H1 (cell line): ENCODE measurements at regions not wholly inside any gene's neighbourhood (a gene's known extent, or its start where the extent isn't known, plus 50 kb on each side); places are given as distances from the start of the nearest gene placed in this dataset.

Source experiments
- CTCF ChIA-PET: fragments of 300-600 bp; sonication (Branson Sonifier 250); formaldehyde crosslinking; loops from one replicate; lab custom pipeline; 2021; ENCODE audit not compliant: partially characterized antibody; lab: Charles Lee
- POLR2A ChIA-PET: fragments of 300-600 bp; sonication (Branson Sonifier 250); formaldehyde crosslinking; loops from one replicate; lab custom pipeline; 2021; ENCODE audit warnings: inconsistent platforms; ENCODE audit not compliant: partially characterized antibody; lab: Charles Lee
- DNase-seq, 2 experiments: peaks; one replicate each; pipeline versions ENCODE4 v3.0.0 to v3.0.0-alpha.2; 2010 to 2022; ENCODE audit warnings: low spot score in 2 of 2, low read depth in 1 of 2, mixed read lengths in 1 of 2
- FAIRE-seq: peaks from 2 replicates; lab custom pipeline; 2011; peaks lifted over from hg19 to GRCh38; lab: Jason Lieb, UNC
- H2AFZ ChIP-seq: 2 replicates; pipeline ENCODE4 v1.8.1; 2012; ENCODE audit warnings: low read length, inconsistent platforms
- H2AK5ac ChIP-seq: 2 replicates; pipeline ENCODE4 v1.6.1; 2013; ENCODE audit warnings: low read depth, low read length
- H2BK120ac ChIP-seq: replicated peaks from 2 replicates; pipeline ENCODE3; 2013; ENCODE audit warnings: low read depth, low read length, inconsistent platforms
- H2BK12ac ChIP-seq: 2 replicates; pipeline ENCODE4 v1.6.1; 2013; ENCODE audit warnings: low read depth, low read length
- H2BK15ac ChIP-seq: 2 replicates; pipeline ENCODE4 v1.6.1; 2013; ENCODE audit warnings: low read length
- H2BK20ac ChIP-seq: 2 replicates; pipeline ENCODE4 v1.6.1; 2013; ENCODE audit warnings: low read length
- H2BK5ac ChIP-seq: 2 replicates; pipeline ENCODE4 v1.6.1; 2013; ENCODE audit warnings: low read depth, low read length
- H3K14ac ChIP-seq: 2 replicates; pipeline ENCODE4 v1.6.1; 2013; ENCODE audit warnings: inconsistent platforms; ENCODE audit not compliant: insufficient read length
- H3K18ac ChIP-seq: 2 replicates; pipeline ENCODE4 v1.6.1; 2013; ENCODE audit warnings: low read length; ENCODE audit errors: extremely low read depth
- H3K23ac ChIP-seq: 2 replicates; pipeline ENCODE4 v1.6.1; 2013; ENCODE audit warnings: inconsistent platforms; ENCODE audit not compliant: insufficient read length
- H3K23me2 ChIP-seq: 2 replicates; pipeline ENCODE4 v1.6.1; 2013; ENCODE audit warnings: low read depth, low read length
- H3K27ac ChIP-seq: 2 replicates; pipeline ENCODE4 v1.6.1; 2011; ENCODE audit warnings: low read depth, low read length, inconsistent platforms
- H3K27me3 ChIP-seq, 4 experiments: replicated peaks in 1 of 4; 1 replicate in 1 of 4; 2 replicates in 3 of 4; pipeline versions ENCODE4 v1.6.1 to v1.8.1; 2011 to 2013; ENCODE audit warnings: low read length in 3 of 4, mild to moderate bottlenecking in 3 of 4, inconsistent platforms in 2 of 4, mixed read lengths in 2 of 4, moderate library complexity in 1 of 4; ENCODE audit not compliant: control insufficient read depth in 3 of 4, insufficient read depth in 3 of 4; ENCODE audit errors: extremely low read depth in 1 of 4
- H3K36me3 ChIP-seq, 4 experiments: 2 replicates each; pipeline versions ENCODE4 v1.6.1 to v1.8.1; 2011 to 2013; ENCODE audit warnings: mild to moderate bottlenecking in 4 of 4, low read length in 3 of 4, moderate library complexity in 2 of 4, control low read depth in 1 of 4, inconsistent platforms in 1 of 4; ENCODE audit not compliant: insufficient read depth in 4 of 4, control insufficient read depth in 2 of 4
- H3K4ac ChIP-seq: replicated peaks from 2 replicates; pipeline ENCODE3; 2013; ENCODE audit warnings: low read length, low read depth, mixed read lengths, inconsistent platforms; ENCODE audit not compliant: insufficient read length
- H3K4me1 ChIP-seq, 4 experiments: replicated peaks in 1 of 4; 1 replicate in 1 of 4; 2 replicates in 3 of 4; pipeline versions ENCODE4 v1.6.1 to v1.8.1; 2011 to 2013; ENCODE audit warnings: low read length in 3 of 4, inconsistent platforms in 2 of 4, mixed read lengths in 1 of 4; ENCODE audit not compliant: insufficient read depth in 4 of 4, control insufficient read depth in 3 of 4
- H3K4me2 ChIP-seq, 2 experiments: 2 replicates each; pipeline versions ENCODE4 v1.6.1 to v1.8.1; 2011 to 2013; ENCODE audit warnings: low read depth in 2 of 2, low read length in 2 of 2, control low read depth in 1 of 2, inconsistent platforms in 1 of 2, mild to moderate bottlenecking in 1 of 2; ENCODE audit not compliant: insufficient read depth in 1 of 2
- H3K4me3 ChIP-seq, 4 experiments: fragments of 200-600, 300-600 bp in 1 of 4; sonication (generic), shearing (Covaris generic), sonication (Bioruptor Twin) in 1 of 4; 2 replicates each; pipeline versions ENCODE4 v1.5.1 to v1.8.1; 2011 to 2016; ENCODE audit warnings: low read length in 4 of 4, low read depth in 3 of 4, control low read depth in 2 of 4, inconsistent platforms in 2 of 4, mild to moderate bottlenecking in 2 of 4, mixed read lengths in 1 of 4, moderate library complexity in 1 of 4; ENCODE audit not compliant: insufficient read depth in 2 of 4; ENCODE audit errors: extremely low read depth in 1 of 4
- H3K56ac ChIP-seq: replicated peaks from 2 replicates; pipeline ENCODE3; 2013; ENCODE audit warnings: low read depth, mild to moderate bottlenecking, mixed read lengths, low read length, inconsistent platforms; ENCODE audit not compliant: insufficient read length
- H3K79me1 ChIP-seq: 2 replicates; pipeline ENCODE4 v1.6.1; 2013; ENCODE audit warnings: low read depth, low read length, control low read depth
- H3K79me2 ChIP-seq, 2 experiments: 2 replicates each; pipeline versions ENCODE4 v1.6.1 to v1.8.1; 2012 to 2013; ENCODE audit warnings: low read length in 2 of 2, mild to moderate bottlenecking in 2 of 2, inconsistent platforms in 1 of 2; ENCODE audit not compliant: insufficient read depth in 2 of 2, control insufficient read depth in 1 of 2
- H3K9ac ChIP-seq, 4 experiments: replicated peaks in 1 of 4; 1 replicate in 1 of 4; 2 replicates in 3 of 4; pipeline versions ENCODE4 v1.6.1 to v1.8.1; 2011 to 2013; ENCODE audit warnings: low read depth in 3 of 4, low read length in 3 of 4, control low read depth in 2 of 4, mild to moderate bottlenecking in 2 of 4, moderate library complexity in 2 of 4, inconsistent platforms in 1 of 4; ENCODE audit errors: extremely low read depth in 1 of 4
- H3K9me3 ChIP-seq, 2 experiments: 2 replicates each; pipeline versions ENCODE4 v1.6.1 to v1.8.1; 2012 to 2013; ENCODE audit warnings: mild to moderate bottlenecking in 2 of 2, moderate library complexity in 2 of 2, control low read depth in 1 of 2, inconsistent platforms in 1 of 2, low read depth in 1 of 2, low read length in 1 of 2, mixed read lengths in 1 of 2; ENCODE audit not compliant: insufficient read depth in 2 of 2
- H4K20me1 ChIP-seq, 2 experiments: replicated peaks in 1 of 2; 2 replicates each; pipeline versions ENCODE3 to v1.8.1; 2011 to 2013; ENCODE audit warnings: inconsistent platforms in 2 of 2, low read length in 2 of 2, mild to moderate bottlenecking in 1 of 2; ENCODE audit not compliant: insufficient read depth in 2 of 2, control insufficient read depth in 1 of 2
- H4K5ac ChIP-seq: 2 replicates; pipeline ENCODE4 v1.6.1; 2013; ENCODE audit warnings: low read length, low read depth, mixed read lengths, inconsistent platforms; ENCODE audit not compliant: insufficient read length
- H4K8ac ChIP-seq: 2 replicates; pipeline ENCODE4 v1.8.0; 2013; ENCODE audit warnings: mild to moderate bottlenecking, moderate library complexity, low read length, inconsistent platforms; ENCODE audit not compliant: insufficient read depth; ENCODE audit errors: extremely low read depth
- H4K91ac ChIP-seq: replicated peaks from 2 replicates; pipeline ENCODE3; 2013; ENCODE audit warnings: low read length, mixed read lengths, inconsistent platforms; ENCODE audit not compliant: insufficient read length
- CBX8 ChIP-seq: fragments of 300-800, 300-1000 bp; sonication (generic); IDR thresholded peaks from 2 replicates; pipeline ENCODE4 v1.7.1; 2016; ENCODE audit warnings: low read depth, low read length, borderline replicate concordance
- CHD2 ChIP-seq: IDR thresholded peaks from 2 replicates; pipeline ENCODE4 v1.6.1; 2012; ENCODE audit warnings: low read length, improper control_type of control experiment
- CREB1 ChIP-seq: IDR thresholded peaks from 2 replicates; pipeline ENCODE4 v1.6.1; 2012; ENCODE audit warnings: inconsistent platforms
- GABPA ChIP-seq: IDR thresholded peaks from 2 replicates; pipeline ENCODE4 v1.6.1; 2011; ENCODE audit warnings: mild to moderate bottlenecking, low read length, moderate library complexity, borderline replicate concordance; ENCODE audit not compliant: insufficient read depth
- HDAC2 ChIP-seq, 2 experiments: fragments of 300-600 bp in 1 of 2; sonication (generic) in 1 of 2; IDR thresholded peaks; 2 replicates each; pipeline ENCODE4 v1.6.1; 2011 to 2012; ENCODE audit warnings: low read depth in 2 of 2, low read length in 2 of 2, mild to moderate bottlenecking in 2 of 2, moderate library complexity in 2 of 2, borderline replicate concordance in 1 of 2, inconsistent platforms in 1 of 2
- JUN ChIP-seq: IDR thresholded peaks from 2 replicates; pipeline ENCODE4 v1.6.1; 2011; ENCODE audit warnings: low read depth, mild to moderate bottlenecking, improper control_type of control experiment, low read length
- JUND ChIP-seq: IDR thresholded peaks from 2 replicates; pipeline ENCODE4 v1.6.1; 2011; ENCODE audit warnings: mild to moderate bottlenecking, improper control_type of control experiment, low read length
- KDM5A ChIP-seq: fragments of 200-600 bp; IDR thresholded peaks from 2 replicates; pipeline ENCODE4 v1.7.1; 2012; ENCODE audit warnings: mild to moderate bottlenecking, low read length, inconsistent platforms, mixed read lengths
- NANOG ChIP-seq: IDR thresholded peaks from 2 replicates; pipeline ENCODE4 v1.6.1; 2011; ENCODE audit warnings: low read length, low read depth, mild to moderate bottlenecking, inconsistent platforms; ENCODE audit not compliant: insufficient read depth, poor library complexity, severe bottlenecking
- POLR2A ChIP-seq, 2 experiments: IDR thresholded peaks; 1 replicate in 1 of 2; 2 replicates in 1 of 2; pipeline ENCODE4 v1.6.1; 2011; ENCODE audit warnings: low read depth in 2 of 2, low read length in 2 of 2, mild to moderate bottlenecking in 2 of 2; ENCODE audit errors: control extremely low read depth in 1 of 2
- RAD21 ChIP-seq, 2 experiments: IDR thresholded peaks in 1 of 2; conservative IDR thresholded peaks in 1 of 2; 2 replicates each; pipeline ENCODE4 v1.6.1; 2011; ENCODE audit warnings: low read depth in 2 of 2, low read length in 2 of 2, improper control_type of control experiment in 1 of 2, inconsistent platforms in 1 of 2, mild to moderate bottlenecking in 1 of 2, moderate library complexity in 1 of 2
- SIN3A ChIP-seq, 2 experiments: IDR thresholded peaks in 1 of 2; conservative IDR thresholded peaks in 1 of 2; 2 replicates each; pipeline ENCODE4 v1.6.1; 2011 to 2012; ENCODE audit warnings: low read length in 2 of 2, improper control_type of control experiment in 1 of 2, low read depth in 1 of 2, mild to moderate bottlenecking in 1 of 2
- TBP ChIP-seq: IDR thresholded peaks from 2 replicates; pipeline ENCODE4 v1.6.1; 2011; ENCODE audit warnings: low read depth, low read length, improper control_type of control experiment
- WGBS, 2 experiments: shearing (Covaris generic) in 1 of 2; methylation state at CpG; one replicate each; pipeline versions ENCODE4 v1.1.6 to v1.1.7; 2013 to 2015; ENCODE audit warnings: low lambda C conversion rate in 2 of 2, mixed read lengths in 2 of 2, inconsistent platforms in 1 of 2, low coverage in 1 of 2, missing lambda C conversion rate in 1 of 2; ENCODE audit not compliant: insufficient replicate concordance in 2 of 2, insufficient coverage in 1 of 2, insufficient read length in 1 of 2; ENCODE audit errors: extremely low coverage in 1 of 2, missing lambda C conversion rate in 1 of 2; 5-methylcytosine and 5-hydroxymethylcytosine counted together
- TF ChIP-seq, protein P1 (sequence below): IDR thresholded peaks from 2 replicates; pipeline ENCODE4 v1.6.1; 2012; ENCODE audit warnings: inconsistent platforms

DNA sequence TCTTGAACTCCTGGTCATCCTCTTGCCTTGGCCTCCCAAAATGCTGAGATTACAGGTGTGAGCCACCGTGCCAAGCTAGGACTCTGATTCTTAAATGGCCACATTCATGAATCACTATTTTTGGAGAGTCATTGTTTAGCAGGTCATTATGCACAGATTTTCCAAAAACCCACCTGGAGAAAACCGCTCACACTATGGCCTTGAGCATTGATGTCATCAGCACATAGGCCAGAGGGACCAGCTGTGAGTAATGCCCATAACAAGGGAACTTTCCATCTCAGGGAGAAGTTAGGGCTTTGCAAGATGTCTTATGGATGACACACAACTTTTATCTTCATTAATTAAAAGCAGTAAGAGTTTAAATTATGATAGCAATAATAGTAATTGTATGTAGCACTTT, 86.4 kb upstream of the KIF5B start:
- FAIRE-seq (no peak), DNase-seq (no peak)
- Histone ChIP-seq H3K27me3 (no peaks in the 10 kb centered on the region), H4K5ac (no peak overlapping the region), H2BK15ac (no peak overlapping the region), H3K56ac (no peak overlapping the region), H3K14ac (no peak overlapping the region), H2BK20ac (no peak overlapping the region), H2BK120ac (no peak overlapping the region), H3K4me3 (no peak overlapping the region), H3K4ac (no peak overlapping the region), H3K23ac (no peak overlapping the region), H3K18ac (no peak overlapping the region), H3K36me3 (no peaks in the 10 kb centered on the region), H3K4me2 (no peak overlapping the region), H3K23me2 (no peaks in the 10 kb centered on the region), H3K4me1 (peaks cover 0 to 12% (median 6%) of the 10 kb centered on the region in 4 experiments; a peak in 5 of 7 replicates), H4K20me1 (no peaks in the 10 kb centered on the region), H2AK5ac (no peak overlapping the region), H3K9ac (no peak overlapping the region), H3K79me2 (no peaks in the 10 kb centered on the region), H2BK12ac (no peak overlapping the region), H3K9me3 (0 out of 4 replicates have a peak, but pooled peaks cover 0 to 2% of the 10 kb centered on the region in 2 experiments), H3K79me1 (no peaks in the 10 kb centered on the region), H2BK5ac (no peak overlapping the region), H4K91ac (no peak overlapping the region), H4K8ac (no peak overlapping the region), H2AFZ (no peak overlapping the region), H3K27ac (no peak overlapping the region)
- 100% methylated on average over 2 of the region's 2 CpGs; no CpG with 5 or more reads in 1 of the 2 experiments for WGBS, 2 experiments
- POLR2A ChIA-PET: no interaction called here
- CTCF ChIA-PET: interaction anchor here (2.1 kb wide), 1 partner anchor 10 kb away, joined by 5 read pairs; no protein-coding TSS in a partner anchor
- TF ChIP-seq CREB1 (no peak), JUND (no peak), KDM5A (no peak), JUN (no peak), SIN3A (conservative IDR thresholded peaks at IDR 0.05 in 1 of 2, IDR thresholded peaks at IDR 0.05 in 1 of 2; ENCODE audit: low read depth in 1 of 2, low read length in 2 of 2) (no peak), POLR2A (IDR thresholded peaks at IDR 0.05; ENCODE audit: control extremely low read depth in 1 of 2, low read depth in 2 of 2, low read length in 2 of 2) (no peak), GABPA (no peak), NANOG (no peak), CBX8 (no peak), TBP (no peak), CHD2 (no peak), HDAC2 (IDR thresholded peaks at IDR 0.05; ENCODE audit: borderline replicate concordance in 1 of 2, low read depth in 2 of 2, low read length in 2 of 2) (no peak), RAD21 (IDR thresholded peaks at IDR 0.05 in 1 of 2, conservative IDR thresholded peaks at IDR 0.05 in 1 of 2; ENCODE audit: low read depth in 2 of 2, low read length in 2 of 2) (no peak)
- TF ChIP-seq, protein P1, sequence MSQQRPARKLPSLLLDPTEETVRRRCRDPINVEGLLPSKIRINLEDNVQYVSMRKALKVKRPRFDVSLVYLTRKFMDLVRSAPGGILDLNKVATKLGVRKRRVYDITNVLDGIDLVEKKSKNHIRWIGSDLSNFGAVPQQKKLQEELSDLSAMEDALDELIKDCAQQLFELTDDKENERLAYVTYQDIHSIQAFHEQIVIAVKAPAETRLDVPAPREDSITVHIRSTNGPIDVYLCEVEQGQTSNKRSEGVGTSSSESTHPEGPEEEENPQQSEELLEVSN: no peak
